ENCODE measurements at regions not wholly inside any gene's neighbourhood (a gene's known extent, or its start where the extent isn't known, plus 50 kb on each side); places are given as distances from the start of the nearest gene placed in this dataset.

- Histone ChIP-seq H3K36me3 (no peaks in the 10 kb centered on the region), H3K4me1 (no peaks in the 10 kb centered on the region), H3K9me3 (no peaks in the 10 kb centered on the region), H3K4me3 (no peak overlapping the region), H3K27me3 (no peaks in the 10 kb centered on the region), H3K27ac (no peak overlapping the region)
- DNase-seq, result no peak
- no peak for TF ChIP-seq CTCF (IDR thresholded peaks at IDR 0.05)
- intact Hi-C loops (cut with DNase I; ENCODE audit: low total_unique reads), result no loop called here
These were observed 460.9 kb downstream of the OTOL1 start for GRCh38 chr3:161957467-161957866.

- Histone ChIP-seq H3K27me3 (no peaks in the 10 kb centered on the region), H3K9me3 (no peaks in the 10 kb centered on the region), H3K36me3 (no peaks in the 10 kb centered on the region), H3K27ac (no peak overlapping the region), H3K4me1 (no peaks in the 10 kb centered on the region), H3K4me3 (no peak overlapping the region)
- no peak for DNase-seq
- no peak for TF ChIP-seq CTCF (IDR thresholded peaks at IDR 0.05)
- intact Hi-C loops (cut with DNase I; ENCODE audit: low total_unique reads), result no loop called here
These were observed 468.2 kb downstream of the OTOL1 start for GRCh38 chr3:161964857-161965256.

- Histone ChIP-seq H3K27me3 (no peaks in the 10 kb centered on the region), H3K9me3 (no peaks in the 10 kb centered on the region), H3K4me1 (no peaks in the 10 kb centered on the region), H3K27ac (no peak overlapping the region), H3K36me3 (no peaks in the 10 kb centered on the region), H3K4me3 (no peak overlapping the region)
- intact Hi-C loops (cut with DNase I; ENCODE audit: low total_unique reads), result no loop called here
- no peak for TF ChIP-seq CTCF (IDR thresholded peaks at IDR 0.05)
- DNase-seq, result no peak
These were observed 473.3 kb downstream of the OTOL1 start for GRCh38 chr3:161969867-161970266.

GRCh38 chr3:161975201-161975600, 478.6 kb downstream of the OTOL1 start:
- no peaks in the 10 kb centered on the region for H3K36me3 ChIP-seq
- no peaks in the 10 kb centered on the region for H3K9me3 ChIP-seq
- H3K27ac ChIP-seq, result no peak overlapping the region
- no peaks in the 10 kb centered on the region for H3K27me3 ChIP-seq
- TF ChIP-seq CTCF (IDR thresholded peaks at IDR 0.05), result no peak
- no peak overlapping the region for H3K4me3 ChIP-seq
- no peak for DNase-seq
- no peaks in the 10 kb centered on the region for H3K4me1 ChIP-seq
- intact Hi-C loops (cut with DNase I; ENCODE audit: low total_unique reads), result no loop called here

- TF ChIP-seq CTCF (IDR thresholded peaks at IDR 0.05), result no peak
- no peaks in the 10 kb centered on the region for H3K4me1 ChIP-seq
- no peak overlapping the region for H3K4me3 ChIP-seq
- no peaks in the 10 kb centered on the region for H3K36me3 ChIP-seq
- no peaks in the 10 kb centered on the region for H3K9me3 ChIP-seq
- no peak for DNase-seq
- no peaks in the 10 kb centered on the region for H3K27me3 ChIP-seq
- no peak overlapping the region for H3K27ac ChIP-seq
- intact Hi-C loops (cut with DNase I; ENCODE audit: low total_unique reads), result no loop called here
These were observed 480.5 kb downstream of the OTOL1 start for GRCh38 chr3:161977063-161977462.

- no peak for TF ChIP-seq CTCF (IDR thresholded peaks at IDR 0.05)
- Histone ChIP-seq H3K9me3 (no peaks in the 10 kb centered on the region), H3K27ac (no peak overlapping the region), H3K27me3 (no peaks in the 10 kb centered on the region), H3K4me3 (no peak overlapping the region), H3K4me1 (no peaks in the 10 kb centered on the region), H3K36me3 (no peaks in the 10 kb centered on the region)
- intact Hi-C loops (cut with DNase I; ENCODE audit: low total_unique reads), result no loop called here
- no peak for DNase-seq
These were observed 481.2 kb downstream of the OTOL1 start for GRCh38 chr3:161977850-161978249.

Data from tibial artery (tissue), 4 donors.